GM23338 (cell line): ENCODE measurements at regions not wholly inside any gene's neighbourhood (a gene's known extent, or its start where the extent isn't known, plus 50 kb on each side); places are given as distances from the start of the nearest gene placed in this dataset.

ENCODE experiments used
- ATAC-seq: fragments of 200-7000 bp; cut with Tn5 transposase; 3 replicates; pipeline ENCODE4 v1.9.1; 2020
- DNase-seq: peaks from one replicate; pipeline ENCODE4 v3.0.0-alpha.2; 2015; ENCODE audit warnings: low spot score
- H2AFZ ChIP-seq: fragments of 200-600 bp; sonication (generic); 2 replicates; pipeline ENCODE4 v1.8.0; 2016; ENCODE audit warnings: antibody characterized with exemption, mild to moderate bottlenecking, moderate library complexity
- H3F3A ChIP-seq: fragments of 200-600 bp; sonication (generic); replicated peaks from 2 replicates; pipeline ENCODE4 v1.8.0; 2017; ENCODE audit warnings: antibody characterized with exemption, mixed run types, low read depth
- H3K27ac ChIP-seq: fragments of 200-600 bp; sonication (generic); 2 replicates; pipeline ENCODE4 v1.6.1; 2016; ENCODE audit warnings: low read depth
- H3K27me3 ChIP-seq: fragments of 200-600 bp; sonication (generic); 2 replicates; pipeline ENCODE4 v1.8.0; 2016; ENCODE audit warnings: mild to moderate bottlenecking, mixed run types, moderate library complexity; ENCODE audit not compliant: insufficient read depth
- H3K36me3 ChIP-seq: fragments of 200-600 bp; sonication (generic); 2 replicates; pipeline ENCODE4 v1.8.0; 2016; ENCODE audit warnings: mild to moderate bottlenecking; ENCODE audit not compliant: insufficient read depth
- H3K4me1 ChIP-seq: fragments of 200-600 bp; sonication (generic); 2 replicates; pipeline ENCODE4 v1.8.0; 2016; ENCODE audit warnings: mild to moderate bottlenecking, moderate library complexity; ENCODE audit not compliant: insufficient read depth
- H3K4me2 ChIP-seq: fragments of 200-600 bp; sonication (generic); 2 replicates; pipeline ENCODE4 v1.7.1; 2017; ENCODE audit warnings: mixed run types
- H3K4me3 ChIP-seq: fragments of 200-600 bp; sonication (generic); 2 replicates; pipeline ENCODE4 v1.6.1; 2016; ENCODE audit warnings: mixed run types
- H3K79me2 ChIP-seq: fragments of 200-600 bp; sonication (generic); replicated peaks from 2 replicates; pipeline ENCODE4 v1.8.0; 2017; ENCODE audit warnings: mild to moderate bottlenecking; ENCODE audit not compliant: insufficient read depth
- H3K9me2 ChIP-seq: fragments of 200-600 bp; sonication (generic); 2 replicates; pipeline ENCODE4 v1.8.0; 2017; ENCODE audit not compliant: insufficient read depth
- H4K20me1 ChIP-seq: fragments of 200-600 bp; sonication (generic); replicated peaks from 2 replicates; pipeline ENCODE4 v1.8.0; 2017; ENCODE audit warnings: mild to moderate bottlenecking; ENCODE audit not compliant: insufficient read depth
- H3K27ac Mint-ChIP-seq: 2 replicates; pipeline ENCODE4 v1.8.0; 2020; ENCODE audit warnings: inconsistent platforms, mild to moderate bottlenecking, moderate library complexity, mixed read lengths
- H3K27me3 Mint-ChIP-seq: 3 replicates; pipeline ENCODE4 v1.8.0; 2022; ENCODE audit warnings: low read depth, mild to moderate bottlenecking, moderate library complexity, mixed read lengths, inconsistent platforms; ENCODE audit not compliant: insufficient read depth, poor library complexity
- H3K36me3 Mint-ChIP-seq: 3 replicates; pipeline ENCODE4 v1.8.0; 2021; ENCODE audit warnings: low read depth, mild to moderate bottlenecking, inconsistent platforms, moderate library complexity, mixed read lengths
- H3K4me1 Mint-ChIP-seq: 3 replicates; pipeline ENCODE4 v1.8.0; 2020; ENCODE audit warnings: mild to moderate bottlenecking, inconsistent platforms, mixed read lengths
- H3K4me3 Mint-ChIP-seq: 3 replicates; pipeline ENCODE4 v1.8.0; 2021; ENCODE audit warnings: moderate library complexity, mild to moderate bottlenecking, inconsistent platforms, mixed read lengths
- H3K9me3 Mint-ChIP-seq: 3 replicates; pipeline ENCODE4 v1.8.0; 2020; ENCODE audit warnings: moderate library complexity, mild to moderate bottlenecking, inconsistent platforms, mixed read lengths
- CREB1 ChIP-seq: fragments of 250-450 bp; sonication (Bioruptor Pico); IDR thresholded peaks from 2 replicates; pipeline ENCODE4 v1.5.0; 2020; ENCODE audit warnings: low read depth, mild to moderate bottlenecking, moderate library complexity
- ETS1 ChIP-seq: IDR thresholded peaks from 2 replicates; pipeline ENCODE4 v1.6.1; 2016; ENCODE audit warnings: antibody characterized with exemption
- EZH2 ChIP-seq: fragments of 200-600 bp; sonication (generic); IDR thresholded peaks from one replicate; pipeline ENCODE4 v1.8.0; 2017; ENCODE audit warnings: antibody characterized with exemption, mild to moderate bottlenecking, low read depth; ENCODE audit not compliant: unreplicated experiment
- EZH2phosphoT487 ChIP-seq: fragments of 200-600 bp; sonication (generic); IDR thresholded peaks from one replicate; pipeline ENCODE4 v1.8.1; 2018; ENCODE audit warnings: antibody characterized with exemption; ENCODE audit not compliant: unreplicated experiment
- JUNB ChIP-seq: IDR thresholded peaks from one replicate; pipeline ENCODE4 v1.6.1; 2016; ENCODE audit warnings: antibody characterized with exemption; ENCODE audit not compliant: unreplicated experiment
- NANOG ChIP-seq: IDR thresholded peaks from 2 replicates; pipeline ENCODE4 v1.6.1; 2016; ENCODE audit warnings: antibody characterized with exemption, borderline replicate concordance
- POLR2AphosphoS5 ChIP-seq: IDR thresholded peaks from 2 replicates; pipeline ENCODE4 v1.6.1; 2016; ENCODE audit warnings: antibody characterized with exemption, low read depth
- REST ChIP-seq: IDR thresholded peaks from one replicate; pipeline ENCODE4 v1.6.1; 2018; ENCODE audit warnings: antibody characterized with exemption; ENCODE audit not compliant: unreplicated experiment
- STAT1 ChIP-seq: IDR thresholded peaks from one replicate; pipeline ENCODE4 v1.6.1; 2016; ENCODE audit warnings: antibody characterized with exemption; ENCODE audit not compliant: unreplicated experiment
- ZNF114 ChIP-seq: fragments of 250-450 bp; sonication (Bioruptor Pico); IDR thresholded peaks from 2 replicates; pipeline ENCODE4 v1.5.0; 2020; ENCODE audit warnings: mild to moderate bottlenecking, moderate library complexity
- ZNF331 ChIP-seq: fragments of 250-450 bp; sonication (Bioruptor Pico); IDR thresholded peaks from 2 replicates; pipeline ENCODE4 v1.5.0; 2020; ENCODE audit warnings: low read depth, mild to moderate bottlenecking, moderate library complexity
- ZNF462 ChIP-seq: fragments of 250-450 bp; sonication (Bioruptor Pico); IDR thresholded peaks from 2 replicates; pipeline ENCODE4 v1.5.0; 2020; ENCODE audit warnings: mild to moderate bottlenecking, moderate library complexity

DNA sequence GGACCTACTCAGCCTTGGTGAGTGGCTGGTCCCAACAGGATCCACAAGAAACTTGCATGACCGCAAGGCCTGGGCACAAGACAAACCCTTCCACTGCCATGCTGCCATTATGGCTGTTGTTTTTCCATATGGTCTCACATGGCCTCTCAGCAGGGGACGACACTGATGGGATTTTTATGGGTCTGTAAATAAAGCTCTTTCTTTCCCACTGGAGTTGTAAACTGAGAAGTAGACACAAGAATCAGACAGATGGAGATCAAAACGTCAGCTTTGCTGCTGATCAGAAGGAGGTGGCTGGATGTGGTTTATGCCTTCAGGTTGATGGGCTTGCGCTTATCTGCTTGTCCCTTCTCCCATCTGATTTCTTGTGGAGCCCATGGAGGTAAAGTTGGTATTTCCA, 138.1 kb upstream of the KCNJ6 start:
- DNase-seq (no peak), ATAC-seq (no peak)
- no peak overlapping the region for H3K4me2 ChIP-seq
- Mint-ChIP-seq H3K4me3 (no peak overlapping the region), H3K4me1 (no peaks in the 10 kb centered on the region), H3K27me3 (peaks cover 6% of the 10 kb centered on the region), H3K9me3 (peaks cover 8% of the 10 kb centered on the region; the same call in 2 of the 3 replicates), H3K36me3 (no peaks in the 10 kb centered on the region), H3K27ac (no peak overlapping the region)
- no peaks in the 10 kb centered on the region for H4K20me1 ChIP-seq
- no peaks in the 10 kb centered on the region for H3K4me1 ChIP-seq
- H2AFZ ChIP-seq: no peak overlapping the region
- H3K27me3 ChIP-seq: no peaks in the 10 kb centered on the region
- H3F3A ChIP-seq: no peaks in the 10 kb centered on the region
- H3K79me2 ChIP-seq: no peaks in the 10 kb centered on the region
- no peak for TF ChIP-seq ZNF331 (CRISPR knock-in tag)
- no peak for TF ChIP-seq JUNB
- no peak for TF ChIP-seq ZNF114 (CRISPR knock-in tag)
- TF ChIP-seq EZH2: no peak
- no peak for TF ChIP-seq POLR2AphosphoS5
- no peak for TF ChIP-seq NANOG
- no peak for TF ChIP-seq ETS1
- TF ChIP-seq STAT1: no peak
- TF ChIP-seq REST: no peak
- H3K36me3 ChIP-seq: no peaks in the 10 kb centered on the region
- no peak overlapping the region for H3K27ac ChIP-seq
- H3K9me2 ChIP-seq: peaks cover 22% of the 10 kb centered on the region; the same call in 1 of the 2 replicates
- no peak overlapping the region for H3K4me3 ChIP-seq

- DNase-seq (no peak), ATAC-seq (no peak)
- no peak overlapping the region for H3K27ac ChIP-seq
- H3K27ac Mint-ChIP-seq: no peak overlapping the region
- H3K36me3 ChIP-seq: no peaks in the 10 kb centered on the region
- no peaks in the 10 kb centered on the region for H3K36me3 Mint-ChIP-seq
- H3K4me1 Mint-ChIP-seq: no peaks in the 10 kb centered on the region
- H3K4me2 ChIP-seq: no peak overlapping the region
- no peak overlapping the region for H3K4me3 ChIP-seq
- no peaks in the 10 kb centered on the region for H3F3A ChIP-seq
- peaks cover 25% of the 10 kb centered on the region; the same call in 1 of the 2 replicates for H3K9me2 ChIP-seq
- H4K20me1 ChIP-seq: no peaks in the 10 kb centered on the region
- peaks cover 9% of the 10 kb centered on the region for H3K27me3 Mint-ChIP-seq
- H3K27me3 ChIP-seq: no peaks in the 10 kb centered on the region
- no peaks in the 10 kb centered on the region for H3K4me1 ChIP-seq
- H3K9me3 Mint-ChIP-seq: peaks cover 8% of the 10 kb centered on the region; the same call in 2 of the 3 replicates
- H2AFZ ChIP-seq: no peak overlapping the region
- no peaks in the 10 kb centered on the region for H3K79me2 ChIP-seq
- no peak overlapping the region for H3K4me3 Mint-ChIP-seq
- TF ChIP-seq JUNB (no peak), EZH2phosphoT487 (no peak), STAT1 (no peak), NANOG (no peak), CREB1 (CRISPR knock-in tag) (no peak), ZNF114 (CRISPR knock-in tag) (no peak), ZNF462 (CRISPR knock-in tag) (no peak), EZH2 (no peak), ZNF331 (CRISPR knock-in tag) (no peak), POLR2AphosphoS5 (no peak)
These were observed 140.2 kb upstream of the KCNJ6 start for GRCh38 chr21:38056481-38056880.
